ENCODE measurements at regions not wholly inside any gene's neighbourhood (a gene's known extent, or its start where the extent isn't known, plus 50 kb on each side); places are given as distances from the start of the nearest gene placed in this dataset.

DNA sequence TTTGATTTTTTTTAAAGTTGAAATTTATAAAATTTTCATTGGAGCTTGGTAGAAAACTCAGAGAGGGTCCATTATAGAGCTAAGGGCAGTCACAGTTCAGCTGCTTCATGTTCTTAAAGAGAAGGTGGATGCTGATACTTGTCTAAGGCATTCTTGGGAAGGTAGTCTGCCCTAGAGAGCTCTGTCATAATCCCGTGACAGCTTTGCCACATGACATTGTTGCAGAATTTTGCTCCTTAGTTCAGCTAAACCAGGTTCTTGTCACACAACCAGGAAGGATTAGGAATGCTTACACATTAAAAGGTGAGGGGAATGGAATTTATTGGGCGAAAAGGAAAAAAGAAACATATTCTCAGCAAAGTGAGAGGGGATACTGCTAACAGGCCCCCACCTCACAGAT, 130.9 kb downstream of the GMNC start:
- no peak overlapping the region for H3K4me3 ChIP-seq
- intact Hi-C loops (cut with DNase I; ENCODE audit: low total_unique reads): no loop called here
- no peaks in the 10 kb centered on the region for H3K27me3 ChIP-seq
- no peaks in the 10 kb centered on the region for H3K9me3 ChIP-seq
- no peak overlapping the region for H3K27ac ChIP-seq
- no peak for DNase-seq (ENCODE audit: low spot score in 2 of 2)
- TF ChIP-seq, protein P1, sequence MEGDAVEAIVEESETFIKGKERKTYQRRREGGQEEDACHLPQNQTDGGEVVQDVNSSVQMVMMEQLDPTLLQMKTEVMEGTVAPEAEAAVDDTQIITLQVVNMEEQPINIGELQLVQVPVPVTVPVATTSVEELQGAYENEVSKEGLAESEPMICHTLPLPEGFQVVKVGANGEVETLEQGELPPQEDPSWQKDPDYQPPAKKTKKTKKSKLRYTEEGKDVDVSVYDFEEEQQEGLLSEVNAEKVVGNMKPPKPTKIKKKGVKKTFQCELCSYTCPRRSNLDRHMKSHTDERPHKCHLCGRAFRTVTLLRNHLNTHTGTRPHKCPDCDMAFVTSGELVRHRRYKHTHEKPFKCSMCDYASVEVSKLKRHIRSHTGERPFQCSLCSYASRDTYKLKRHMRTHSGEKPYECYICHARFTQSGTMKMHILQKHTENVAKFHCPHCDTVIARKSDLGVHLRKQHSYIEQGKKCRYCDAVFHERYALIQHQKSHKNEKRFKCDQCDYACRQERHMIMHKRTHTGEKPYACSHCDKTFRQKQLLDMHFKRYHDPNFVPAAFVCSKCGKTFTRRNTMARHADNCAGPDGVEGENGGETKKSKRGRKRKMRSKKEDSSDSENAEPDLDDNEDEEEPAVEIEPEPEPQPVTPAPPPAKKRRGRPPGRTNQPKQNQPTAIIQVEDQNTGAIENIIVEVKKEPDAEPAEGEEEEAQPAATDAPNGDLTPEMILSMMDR (IDR thresholded peaks at IDR 0.05): no peak
- TF ChIP-seq POLR2A (IDR thresholded peaks at IDR 0.05) (no peak), POLR2AphosphoS5 (IDR thresholded peaks at IDR 0.05) (no peak)
- no peaks in the 10 kb centered on the region for H3K4me1 ChIP-seq
- no peaks in the 10 kb centered on the region for H3K36me3 ChIP-seq

- Histone ChIP-seq H3K27me3 (no peaks in the 10 kb centered on the region), H3K36me3 (no peaks in the 10 kb centered on the region), H3K27ac (no peak overlapping the region), H3K9me3 (no peaks in the 10 kb centered on the region), H3K4me3 (no peak overlapping the region), H3K4me1 (no peaks in the 10 kb centered on the region)
- no peak for TF ChIP-seq POLR2AphosphoS5 (IDR thresholded peaks at IDR 0.05)
- TF ChIP-seq POLR2A (IDR thresholded peaks at IDR 0.05): no peak
- TF ChIP-seq, protein P1 (IDR thresholded peaks at IDR 0.05): no peak
- no peak for DNase-seq (ENCODE audit: low spot score in 2 of 2)
- intact Hi-C loops (cut with DNase I; ENCODE audit: low total_unique reads): no loop called here
Measured at GRCh38 chr3:190728574-190729246, 133.8 kb downstream of the GMNC start.

GRCh38 chr3:190722181-190722905, 140.2 kb downstream of the GMNC start:
- TF ChIP-seq, protein P1 (IDR thresholded peaks at IDR 0.05): no peak
- TF ChIP-seq POLR2AphosphoS5 (IDR thresholded peaks at IDR 0.05): no peak
- intact Hi-C loops (cut with DNase I; ENCODE audit: low total_unique reads): no loop called here
- Histone ChIP-seq H3K36me3 (no peaks in the 10 kb centered on the region), H3K9me3 (no peaks in the 10 kb centered on the region), H3K27me3 (no peaks in the 10 kb centered on the region), H3K4me3 (no peak overlapping the region), H3K4me1 (no peaks in the 10 kb centered on the region), H3K27ac (no peak overlapping the region)
- no peak for DNase-seq (ENCODE audit: low spot score in 2 of 2)

GRCh38 chr3:190721330-190721729, 141.2 kb downstream of the GMNC start:
- Histone ChIP-seq H3K4me3 (no peak overlapping the region), H3K4me1 (no peaks in the 10 kb centered on the region), H3K27me3 (no peaks in the 10 kb centered on the region), H3K9me3 (no peaks in the 10 kb centered on the region), H3K27ac (no peak overlapping the region), H3K36me3 (no peaks in the 10 kb centered on the region)
- no peak for DNase-seq (ENCODE audit: low spot score in 2 of 2)
- intact Hi-C loops (cut with DNase I; ENCODE audit: low total_unique reads): no loop called here
- TF ChIP-seq POLR2AphosphoS5 (IDR thresholded peaks at IDR 0.05): no peak
- no peak for TF ChIP-seq POLR2A (IDR thresholded peaks at IDR 0.05)
- TF ChIP-seq, protein P1 (IDR thresholded peaks at IDR 0.05): no peak

DNA sequence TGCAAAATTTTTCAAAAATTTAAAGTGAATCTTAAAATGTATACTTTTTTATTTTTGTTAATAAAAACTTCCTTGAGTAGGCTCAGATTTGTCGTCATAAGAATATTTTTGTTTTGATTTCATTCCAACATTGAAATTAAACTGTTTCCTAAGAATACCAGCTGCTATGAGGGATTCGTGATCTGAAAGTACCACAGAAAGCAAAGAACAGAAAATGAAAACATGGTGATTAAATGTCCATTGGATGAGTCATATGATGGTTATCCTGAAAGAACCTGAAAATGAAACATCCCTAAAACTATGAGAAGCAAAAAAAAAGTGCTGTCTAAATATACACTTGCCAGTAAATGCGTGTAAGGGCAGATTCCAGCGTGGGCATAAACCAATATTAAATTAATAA, 143.8 kb downstream of the GMNC start:
- H3K4me1 ChIP-seq: no peaks in the 10 kb centered on the region
- no peaks in the 10 kb centered on the region for H3K36me3 ChIP-seq
- TF ChIP-seq, protein P1 (IDR thresholded peaks at IDR 0.05): no peak
- no peak for TF ChIP-seq POLR2A (IDR thresholded peaks at IDR 0.05)
- TF ChIP-seq POLR2AphosphoS5 (IDR thresholded peaks at IDR 0.05): no peak
- no peak overlapping the region for H3K27ac ChIP-seq
- DNase-seq (ENCODE audit: low spot score in 2 of 2): no peak
- intact Hi-C loops (cut with DNase I; ENCODE audit: low total_unique reads): no loop called here
- H3K4me3 ChIP-seq: peak overlapping the region in 1 of 3 donors; percentile 11
- H3K27me3 ChIP-seq: no peaks in the 10 kb centered on the region
- H3K9me3 ChIP-seq: no peaks in the 10 kb centered on the region

All from breast epithelium (tissue), 4 donors.